ENCODE measurements at regions not wholly inside any gene's neighbourhood (a gene's known extent, or its start where the extent isn't known, plus 50 kb on each side); places are given as distances from the start of the nearest gene placed in this dataset.

DNA sequence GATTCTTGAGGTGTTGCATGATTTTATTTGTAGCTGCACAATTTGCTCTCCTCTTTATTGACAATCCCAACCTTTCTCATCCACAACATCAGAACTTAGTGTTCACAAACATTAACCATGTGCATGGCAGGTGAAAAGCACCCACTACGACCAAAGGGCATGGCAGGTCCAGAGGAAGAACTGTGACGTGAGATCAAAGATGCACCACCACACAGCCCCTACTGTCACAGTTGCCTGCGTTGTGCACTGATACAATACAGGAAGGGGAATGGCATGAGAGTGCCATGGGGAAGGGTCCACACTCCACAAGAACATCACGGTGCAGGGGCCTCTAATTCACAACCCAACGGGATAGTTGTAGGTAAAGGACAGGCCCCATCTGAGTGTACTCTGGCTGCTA is 217.1 kb upstream of the PFKP start:
- TF ChIP-seq, protein P1, sequence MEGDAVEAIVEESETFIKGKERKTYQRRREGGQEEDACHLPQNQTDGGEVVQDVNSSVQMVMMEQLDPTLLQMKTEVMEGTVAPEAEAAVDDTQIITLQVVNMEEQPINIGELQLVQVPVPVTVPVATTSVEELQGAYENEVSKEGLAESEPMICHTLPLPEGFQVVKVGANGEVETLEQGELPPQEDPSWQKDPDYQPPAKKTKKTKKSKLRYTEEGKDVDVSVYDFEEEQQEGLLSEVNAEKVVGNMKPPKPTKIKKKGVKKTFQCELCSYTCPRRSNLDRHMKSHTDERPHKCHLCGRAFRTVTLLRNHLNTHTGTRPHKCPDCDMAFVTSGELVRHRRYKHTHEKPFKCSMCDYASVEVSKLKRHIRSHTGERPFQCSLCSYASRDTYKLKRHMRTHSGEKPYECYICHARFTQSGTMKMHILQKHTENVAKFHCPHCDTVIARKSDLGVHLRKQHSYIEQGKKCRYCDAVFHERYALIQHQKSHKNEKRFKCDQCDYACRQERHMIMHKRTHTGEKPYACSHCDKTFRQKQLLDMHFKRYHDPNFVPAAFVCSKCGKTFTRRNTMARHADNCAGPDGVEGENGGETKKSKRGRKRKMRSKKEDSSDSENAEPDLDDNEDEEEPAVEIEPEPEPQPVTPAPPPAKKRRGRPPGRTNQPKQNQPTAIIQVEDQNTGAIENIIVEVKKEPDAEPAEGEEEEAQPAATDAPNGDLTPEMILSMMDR (IDR thresholded peaks at IDR 0.05) = no peak
- TF ChIP-seq EZH2 (IDR thresholded peaks at IDR 0.05; ENCODE audit: borderline replicate concordance, insufficient read depth, low read depth, low read length, poor library complexity, severe bottlenecking) = no peak

All from B cell (primary cell).